RPMI8226 (cell line): ENCODE measurements at regions not wholly inside any gene's neighbourhood (a gene's known extent, or its start where the extent isn't known, plus 50 kb on each side); places are given as distances from the start of the nearest gene placed in this dataset.
"Not testable (repeated sequence)": the region's sequence is repeated elsewhere in the genome, so short reads cannot be mapped to it uniquely, and the experiment has no call there.

Experiments
- DNase-seq: peaks from one replicate; pipeline ENCODE4 v3.0.0-alpha.2; 2015

GRCh38 chr5:117188211-117188610, 613.6 kb upstream of the SEMA6A start:
- DNase-seq, result no peak

GRCh38 chr5:117186751-117187150, 612.1 kb upstream of the SEMA6A start:
- no peak for DNase-seq

DNA sequence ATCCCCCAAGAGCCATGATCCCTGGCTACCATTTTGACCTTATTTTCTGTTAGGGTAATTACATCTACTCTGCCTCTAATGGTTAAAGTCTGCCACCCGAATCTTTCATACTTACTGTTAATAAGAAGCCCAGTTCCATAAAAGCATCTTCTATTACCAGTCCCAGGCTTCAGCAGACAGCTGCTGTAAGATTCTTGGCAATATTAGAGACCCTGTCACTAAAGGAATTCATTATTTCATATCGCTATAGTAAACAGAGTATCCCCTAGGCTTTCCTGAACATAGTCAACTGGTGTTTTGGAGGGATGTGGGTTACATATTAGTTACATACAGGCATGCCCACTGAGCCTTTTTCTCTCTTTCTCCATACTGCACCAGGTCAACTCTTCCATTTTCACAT, 608.7 kb upstream of the SEMA6A start:
- DNase-seq, result no peak

- no peak for DNase-seq
Observed at GRCh38 chr5:117182104-117182503, 607.5 kb upstream of the SEMA6A start.

DNA sequence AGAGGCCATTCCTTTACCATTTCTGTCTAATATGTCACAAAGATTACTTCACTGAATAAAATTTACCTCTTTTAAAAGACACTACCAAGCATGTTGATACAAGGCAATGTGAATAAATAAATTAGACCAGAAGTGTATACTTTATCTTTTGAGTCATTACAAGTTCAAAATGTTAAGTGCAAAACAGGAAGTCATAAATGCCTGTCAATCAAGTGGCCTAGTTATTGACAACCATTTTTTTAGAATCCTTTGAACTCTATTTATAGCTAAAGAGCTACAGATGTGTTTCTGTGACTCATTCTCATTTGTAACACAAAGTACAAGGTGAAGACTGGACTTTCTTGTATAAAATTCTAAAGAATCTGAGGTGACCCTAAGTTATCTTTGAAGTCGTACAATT, 602.7 kb upstream of the SEMA6A start:
- DNase-seq, result no peak

DNA sequence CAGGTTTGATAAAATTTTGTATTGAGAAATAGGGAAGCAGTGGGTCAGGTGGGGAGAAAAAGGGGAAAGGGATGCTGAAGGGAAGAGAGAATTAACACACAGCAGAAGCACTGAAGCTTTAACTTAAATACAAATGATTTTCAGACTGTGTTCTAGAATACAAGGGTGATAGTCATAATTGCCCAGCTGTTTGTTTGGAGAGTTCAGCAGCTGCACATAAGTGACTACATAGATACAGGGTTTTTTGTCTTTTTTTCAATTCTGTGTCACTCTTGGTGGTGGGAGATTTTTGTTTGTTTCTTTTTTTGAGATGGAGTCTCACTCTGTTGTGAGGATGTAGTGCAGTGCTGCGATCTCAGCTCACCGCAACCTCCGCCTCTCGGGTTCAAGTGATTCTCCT, 590.4 kb upstream of the SEMA6A start:
- no peak for DNase-seq

DNA sequence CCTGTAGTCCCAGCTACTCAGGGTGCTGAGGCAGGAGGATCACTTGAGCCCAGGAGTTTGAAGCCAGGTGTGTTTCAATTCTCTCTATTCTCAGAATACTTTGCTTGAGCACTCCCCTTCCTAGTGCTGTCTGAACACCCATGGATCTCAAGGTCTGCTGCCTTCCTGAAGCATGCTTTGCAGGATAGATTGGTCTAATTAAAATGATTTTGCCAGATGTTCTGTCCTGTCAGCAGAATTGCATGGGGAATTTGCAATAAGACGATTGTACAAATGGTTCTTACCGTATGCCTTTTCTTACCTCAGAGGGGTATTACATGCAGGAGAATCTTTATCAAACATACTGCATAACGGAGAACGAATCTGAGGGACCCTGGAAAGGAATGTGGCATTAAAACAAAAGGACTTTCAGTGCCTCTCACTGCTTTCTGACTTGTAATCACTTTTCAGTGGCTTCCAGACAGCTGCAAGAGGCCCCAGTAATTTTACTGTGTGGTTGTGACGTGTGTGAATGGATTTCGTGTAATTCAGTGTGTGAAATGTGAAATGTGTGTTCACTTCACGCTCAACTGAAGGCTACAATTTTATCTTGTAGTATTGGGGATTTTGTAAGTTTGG, 587.2 kb upstream of the SEMA6A start:
- DNase-seq, result no peak

DNA sequence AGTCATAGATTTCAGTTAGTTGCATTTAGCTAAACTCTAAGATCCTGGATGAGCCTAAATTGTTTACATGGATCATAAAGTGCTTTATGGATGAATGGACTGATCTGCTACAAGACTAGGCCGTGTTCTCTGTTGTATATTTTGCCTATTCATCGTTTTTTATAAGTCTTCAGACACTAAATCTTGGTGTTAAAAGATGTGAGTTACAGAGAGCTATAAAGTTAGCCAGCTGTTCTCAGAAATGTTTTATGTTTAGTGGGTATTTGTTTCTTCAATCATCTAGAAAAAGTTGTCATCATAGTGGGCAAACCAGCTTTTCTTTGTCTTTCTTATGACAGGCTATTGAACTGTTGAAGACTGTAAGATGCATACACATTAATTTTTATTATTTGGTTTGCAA, 585.8 kb upstream of the SEMA6A start:
- DNase-seq, result no peak

DNA sequence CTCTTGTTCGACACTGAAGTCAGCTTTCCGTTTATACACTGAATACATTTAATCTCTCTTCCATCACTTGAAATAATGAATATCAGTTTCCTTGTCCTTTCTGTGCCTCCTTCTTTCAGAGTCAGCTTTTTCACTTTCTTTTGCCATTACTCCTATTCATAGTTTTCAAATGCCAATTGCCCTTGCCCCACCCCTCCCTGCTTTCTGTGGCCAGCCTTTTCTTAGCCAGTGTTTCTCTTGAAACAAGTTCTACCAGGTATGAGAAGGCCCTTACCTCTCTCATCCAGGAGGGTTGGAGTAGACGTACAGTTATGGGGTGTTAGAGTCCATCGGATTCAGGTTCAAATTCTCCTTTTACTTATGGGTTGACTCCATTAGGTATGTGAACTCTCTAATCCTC, 574.7 kb upstream of the SEMA6A start:
- no peak for DNase-seq

DNA sequence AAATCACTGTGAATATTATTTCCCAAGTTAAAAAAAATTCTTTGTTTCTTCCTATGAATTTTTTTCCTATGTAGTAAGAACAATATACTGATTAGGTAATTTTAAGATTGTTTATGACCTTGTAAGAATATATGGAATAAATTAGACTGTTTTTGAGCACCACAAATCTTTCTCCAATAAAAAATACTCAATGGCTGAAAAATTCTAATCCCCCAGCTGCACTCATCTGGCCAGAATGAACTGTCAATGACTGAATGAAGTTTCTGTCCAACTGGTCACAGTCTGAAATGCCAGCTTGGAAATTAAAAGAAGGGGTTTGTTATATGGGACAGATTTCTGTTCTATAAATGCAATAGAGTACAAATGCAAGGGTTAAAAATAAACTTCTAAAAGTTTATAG, 569.5 kb upstream of the SEMA6A start:
- no peak for DNase-seq

DNA sequence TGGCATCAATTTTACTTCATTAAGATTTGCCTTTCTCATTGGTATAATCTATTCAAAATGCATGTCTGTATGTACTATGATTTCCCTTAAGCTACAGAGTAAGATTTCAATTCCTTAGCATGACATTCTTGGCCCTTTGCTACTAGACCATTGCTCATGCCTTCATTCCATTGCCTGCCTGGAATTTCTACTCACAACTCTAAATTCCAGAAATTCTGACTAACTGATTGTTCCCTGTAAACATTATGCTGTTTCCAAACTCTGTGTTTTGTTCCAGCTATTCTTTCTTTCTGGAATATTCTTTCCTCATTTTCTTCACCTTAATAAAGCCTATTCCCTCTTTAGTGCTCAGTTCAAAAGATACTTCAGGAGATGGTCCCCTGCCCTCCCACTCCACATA, 568.8 kb upstream of the SEMA6A start:
- no peak for DNase-seq

- no peak for DNase-seq
Observed at GRCh38 chr5:117138523-117138922, 563.9 kb upstream of the SEMA6A start.

DNA sequence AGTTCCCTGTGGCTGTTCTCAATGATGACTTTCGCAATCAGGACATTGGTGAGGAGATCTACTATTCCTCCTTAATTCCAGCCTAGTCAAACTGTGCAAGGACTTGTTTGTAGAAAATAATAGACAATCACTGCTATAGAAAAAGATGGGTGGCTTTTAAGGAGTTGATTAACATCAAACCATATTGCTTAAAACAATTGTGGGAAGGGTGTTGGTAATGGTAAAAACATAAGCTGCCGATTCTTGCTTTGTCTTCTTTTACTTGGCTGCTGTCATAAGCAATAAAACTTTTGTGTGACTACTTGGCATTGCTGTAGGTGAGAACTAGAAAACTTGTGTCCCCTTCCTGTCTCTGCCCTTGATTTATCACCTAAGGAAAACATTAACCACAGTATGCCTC, 561.2 kb upstream of the SEMA6A start:
- no peak for DNase-seq

- DNase-seq, result no peak
Observed at GRCh38 chr5:117133198-117133597, 558.6 kb upstream of the SEMA6A start.

GRCh38 chr5:117131876-117132275, 557.3 kb upstream of the SEMA6A start:
- DNase-seq, result no peak

- DNase-seq, result no peak
Observed at GRCh38 chr5:117131048-117131679, 556.5 kb upstream of the SEMA6A start.

GRCh38 chr5:117118499-117118898, 543.9 kb upstream of the SEMA6A start:
- no peak for DNase-seq

DNA sequence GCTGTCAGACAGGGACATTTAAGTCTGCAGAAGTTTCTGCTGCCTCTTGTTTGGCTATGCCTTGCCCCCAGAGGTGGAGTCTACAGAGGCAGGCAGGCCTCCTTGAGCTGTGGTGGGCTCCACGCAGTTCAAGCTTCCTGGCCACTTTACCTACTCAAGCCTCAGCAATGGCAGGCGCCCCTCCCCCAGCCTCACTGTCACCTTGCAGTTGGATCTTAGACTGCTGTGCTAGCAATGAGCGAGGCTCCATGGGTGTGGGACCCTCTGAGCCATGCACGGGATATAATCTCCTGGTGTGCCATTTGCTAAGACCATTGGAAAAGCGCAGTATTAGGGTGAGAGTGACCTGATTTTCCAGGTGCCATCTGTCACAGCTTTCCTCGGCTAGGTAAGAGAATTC, 542.7 kb upstream of the SEMA6A start:
- not testable (repeated sequence) for DNase-seq

GRCh38 chr5:117110548-117110947, 535.9 kb upstream of the SEMA6A start:
- DNase-seq, result no peak

DNA sequence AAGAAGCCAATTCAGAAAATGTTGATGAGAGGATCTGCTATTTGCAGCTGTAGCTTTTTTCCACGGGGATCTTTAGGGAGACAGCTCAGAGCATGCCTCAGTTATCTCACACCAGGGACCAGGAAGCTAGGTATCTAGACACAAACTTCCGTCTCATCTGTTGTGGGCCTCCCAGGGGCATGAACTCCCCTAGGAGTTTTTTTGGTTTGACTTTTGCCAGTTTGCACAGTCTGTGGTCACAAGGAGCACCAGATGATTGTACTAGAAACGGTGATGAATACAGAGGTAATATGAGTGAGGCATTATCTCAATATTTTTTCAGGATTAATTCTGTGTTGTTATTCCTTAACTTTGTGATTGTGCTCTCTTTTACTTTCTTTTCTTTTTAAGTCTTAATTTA, 533.2 kb upstream of the SEMA6A start:
- no peak for DNase-seq

GRCh38 chr5:117103703-117104102, 529.1 kb upstream of the SEMA6A start:
- peak; percentile 12 for DNase-seq

- DNase-seq, result no peak
Observed at GRCh38 chr5:117102591-117102990, 528.0 kb upstream of the SEMA6A start.

DNA sequence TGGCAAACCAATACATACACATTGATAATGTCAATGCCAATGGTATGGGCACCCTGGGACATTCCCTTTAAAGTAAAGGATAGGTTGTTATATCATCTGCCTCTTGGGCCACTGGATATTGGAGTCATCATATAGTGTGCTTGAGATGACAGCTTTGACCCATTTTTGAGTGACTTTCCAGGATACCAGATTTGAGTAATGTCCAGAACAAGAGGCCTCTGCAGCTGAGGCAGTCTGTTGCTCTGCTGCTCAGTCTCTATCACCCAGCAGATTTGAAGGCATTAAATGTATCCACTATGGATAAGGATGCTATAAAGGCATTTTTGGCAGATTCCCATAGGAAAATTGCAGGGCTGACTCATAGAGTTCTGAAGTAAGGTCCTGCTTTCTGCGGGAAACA, 525.6 kb upstream of the SEMA6A start:
- DNase-seq, result no peak

DNA sequence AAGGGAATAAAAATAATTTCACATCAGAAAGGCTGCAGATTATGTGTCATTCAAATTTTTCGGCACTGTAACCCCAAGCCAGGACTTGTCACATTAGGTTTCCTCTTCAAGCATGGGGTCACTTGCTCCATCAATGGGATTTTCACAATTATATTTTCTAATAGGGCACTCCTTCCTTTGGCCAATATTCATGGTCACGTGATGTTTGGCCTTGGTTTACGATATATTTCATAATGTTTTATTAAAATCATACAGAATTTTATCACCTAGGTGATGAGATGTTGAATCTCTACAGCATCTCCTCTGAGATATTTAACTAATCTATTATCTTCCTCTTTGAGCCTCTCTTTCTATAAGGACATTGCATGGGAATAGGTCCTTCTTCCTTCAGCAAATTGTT, 523.5 kb upstream of the SEMA6A start:
- DNase-seq, result no peak
